GM21529 (cell line): ENCODE measurements at regions not wholly inside any gene's neighbourhood (a gene's known extent, or its start where the extent isn't known, plus 50 kb on each side); places are given as distances from the start of the nearest gene placed in this dataset.

Experiments
- ATAC-seq: cut with Tn5 transposase; IDR thresholded peaks from one replicate; pipeline ENCODE4 v1.9.1; 2021; ENCODE audit not compliant: unreplicated experiment

- no peak for ATAC-seq
These were observed 155.0 kb upstream of the GLI2 start for GRCh38 chr2:120580709-120581108.

- ATAC-seq: no peak
These were observed 152.5 kb upstream of the GLI2 start for GRCh38 chr2:120583121-120583520.

DNA sequence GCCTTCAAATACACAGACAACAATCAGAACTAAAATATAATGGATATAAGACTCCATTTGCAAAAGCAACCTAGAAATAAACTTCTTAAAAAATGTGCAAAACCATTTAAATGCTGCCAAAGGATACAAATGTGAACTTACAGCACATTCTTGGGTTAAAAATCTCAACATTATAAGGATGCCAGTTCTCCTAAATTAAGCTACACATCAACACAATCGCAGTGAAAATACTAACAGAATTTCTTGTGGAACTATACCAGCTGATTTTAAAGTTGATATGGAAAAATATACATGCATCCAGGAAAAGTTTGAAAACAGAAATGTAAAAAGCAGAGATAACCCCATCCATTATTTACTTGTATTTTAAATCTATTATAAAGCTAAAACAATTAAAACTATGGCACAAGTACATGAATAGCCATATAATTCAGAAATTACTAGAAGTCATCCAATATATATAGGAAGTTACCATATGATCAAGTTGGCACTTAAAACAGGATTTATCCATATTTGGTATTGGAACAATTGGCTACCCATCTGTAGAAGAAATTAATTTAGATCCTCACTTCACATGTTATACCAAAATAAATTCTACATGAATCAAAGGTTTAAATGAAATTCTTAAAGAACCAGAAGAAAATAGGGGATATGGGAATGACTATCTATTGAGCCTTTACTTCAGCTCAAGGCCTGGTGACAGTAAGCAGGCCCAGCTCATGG is 151.7 kb upstream of the GLI2 start:
- no peak for ATAC-seq

DNA sequence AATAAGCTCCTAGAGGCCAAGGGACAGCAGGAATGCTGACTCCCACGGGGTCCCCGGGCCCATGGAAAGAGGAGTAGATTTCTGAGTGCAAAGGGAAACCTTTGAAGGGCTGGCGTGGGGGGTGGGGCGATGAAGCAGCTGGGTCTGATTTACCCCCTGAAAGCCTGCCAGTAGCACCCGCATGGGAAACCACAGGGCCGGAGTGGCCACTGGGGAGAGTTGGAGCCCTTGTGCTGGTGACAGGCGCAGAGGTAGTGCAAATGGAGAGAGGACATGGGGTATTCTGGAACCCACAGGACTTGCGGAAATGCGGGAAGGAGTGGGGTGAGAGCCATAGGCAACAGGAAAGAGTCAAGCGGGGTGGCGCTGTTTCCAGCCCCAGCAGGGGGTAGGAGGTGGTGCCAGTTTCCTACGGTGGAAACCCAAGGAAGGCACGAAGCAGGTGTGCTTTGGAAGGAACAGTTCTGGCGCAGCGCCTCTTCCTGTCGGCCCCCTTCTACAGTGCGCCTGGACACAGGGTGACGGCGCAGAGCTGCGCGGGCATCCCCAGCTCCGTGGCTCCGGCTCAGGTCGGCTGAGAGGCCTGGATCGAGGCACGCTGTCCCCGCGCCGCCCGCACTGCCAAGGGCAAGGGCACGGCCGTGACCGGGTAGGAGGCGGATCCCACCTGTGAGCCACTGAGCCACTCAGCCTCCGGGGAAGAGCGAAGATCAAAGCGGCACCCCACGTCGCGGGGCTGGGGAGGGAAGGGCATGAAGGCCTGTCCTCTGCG is 149.0 kb upstream of the GLI2 start:
- no peak for ATAC-seq

- ATAC-seq: no peak
These were observed 148.2 kb upstream of the GLI2 start for GRCh38 chr2:120587279-120587996.

DNA sequence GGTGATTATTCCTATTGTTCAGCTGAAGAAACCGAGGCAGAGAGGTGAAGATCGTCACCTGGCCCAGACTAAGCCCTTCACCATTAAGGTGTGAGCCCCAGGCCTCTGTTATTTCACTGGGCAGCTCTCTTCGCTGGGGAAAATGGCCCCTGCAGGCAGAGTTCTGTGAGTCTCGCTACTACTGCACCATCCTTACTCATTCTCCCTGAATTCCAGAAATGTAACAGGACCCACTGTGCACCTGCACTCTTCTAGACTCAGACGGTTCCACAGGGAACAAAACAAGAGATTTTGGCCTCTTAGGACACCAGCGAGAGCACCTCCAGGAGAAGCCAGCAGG is 147.7 kb upstream of the GLI2 start:
- no peak for ATAC-seq

DNA sequence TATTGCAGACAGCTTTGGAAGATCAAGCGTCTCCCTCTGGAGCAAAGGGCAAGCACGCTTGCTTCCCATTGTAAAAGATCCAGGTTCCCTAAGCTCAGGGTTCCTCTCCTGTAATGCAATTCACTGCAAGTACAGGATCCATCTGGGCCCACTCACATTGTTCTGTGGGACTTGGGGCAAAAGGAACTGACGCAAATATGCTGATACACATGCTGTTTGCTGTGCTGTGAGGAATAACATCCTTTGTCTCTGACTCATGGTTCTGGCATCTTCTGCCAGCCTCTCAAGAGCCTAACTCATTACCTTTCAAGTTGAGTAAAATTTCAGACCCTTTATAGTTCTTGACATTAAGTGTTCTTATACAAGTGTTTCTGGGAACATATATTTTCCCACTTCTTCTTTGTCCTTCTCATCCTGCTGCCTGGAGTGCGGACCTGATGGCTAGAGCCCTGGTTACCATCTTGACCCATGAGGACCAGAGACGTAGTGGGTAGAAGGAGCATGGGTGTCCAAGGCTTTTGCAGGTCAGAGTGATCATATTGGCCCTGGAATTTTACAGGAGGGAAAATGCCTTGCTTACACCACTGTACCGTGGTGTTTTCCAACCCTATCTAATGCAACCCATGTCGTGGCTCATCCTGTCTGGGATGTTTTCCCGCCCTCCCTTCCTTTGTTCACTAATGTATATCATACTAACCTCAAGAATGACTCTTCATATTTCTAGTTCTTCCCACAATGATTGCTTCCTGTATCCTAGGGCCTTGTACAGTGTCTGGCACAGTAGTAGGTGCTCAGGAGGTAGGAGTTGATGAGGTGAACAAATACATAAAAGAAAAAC is 145.7 kb upstream of the GLI2 start:
- no peak for ATAC-seq

DNA sequence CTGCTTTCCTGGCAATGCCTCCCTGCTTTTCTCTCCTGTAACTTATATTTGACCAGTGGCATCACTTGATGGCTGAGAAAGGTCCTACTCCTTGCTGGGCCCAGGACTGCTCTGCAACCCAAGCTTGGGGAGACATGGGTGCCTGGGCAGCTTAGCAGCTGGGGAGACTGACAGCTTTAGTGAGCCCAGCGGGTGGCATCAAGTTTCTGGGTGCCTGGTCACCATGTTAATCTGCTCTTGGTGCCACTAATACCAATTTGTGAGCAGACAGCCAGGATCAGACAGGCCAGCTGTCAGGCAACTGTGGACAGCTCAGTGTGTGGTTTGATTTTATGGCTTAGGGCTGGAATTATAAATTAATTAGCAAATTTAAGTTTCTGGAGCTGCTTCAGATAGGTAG is 144.8 kb upstream of the GLI2 start:
- no peak for ATAC-seq

DNA sequence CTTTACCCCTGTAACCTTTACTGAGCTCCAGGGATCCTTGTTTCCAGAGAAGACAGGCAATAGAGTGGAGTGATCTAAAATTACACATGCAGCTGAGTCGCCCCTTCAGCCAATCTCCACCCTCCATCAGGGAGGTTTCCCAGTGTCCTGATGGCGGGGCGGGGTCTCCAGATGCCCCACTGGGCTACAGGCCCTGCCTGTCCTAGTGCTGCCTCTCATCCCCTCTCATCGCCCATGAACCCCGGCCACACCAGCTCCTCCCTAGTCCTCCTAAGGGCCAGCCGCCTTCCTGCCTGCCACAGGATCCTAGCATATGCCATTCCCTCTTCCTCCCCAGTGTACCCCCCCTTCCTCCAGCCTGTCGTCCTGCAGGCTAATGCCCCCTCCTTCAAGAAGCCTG is 144.1 kb upstream of the GLI2 start:
- ATAC-seq: no peak

DNA sequence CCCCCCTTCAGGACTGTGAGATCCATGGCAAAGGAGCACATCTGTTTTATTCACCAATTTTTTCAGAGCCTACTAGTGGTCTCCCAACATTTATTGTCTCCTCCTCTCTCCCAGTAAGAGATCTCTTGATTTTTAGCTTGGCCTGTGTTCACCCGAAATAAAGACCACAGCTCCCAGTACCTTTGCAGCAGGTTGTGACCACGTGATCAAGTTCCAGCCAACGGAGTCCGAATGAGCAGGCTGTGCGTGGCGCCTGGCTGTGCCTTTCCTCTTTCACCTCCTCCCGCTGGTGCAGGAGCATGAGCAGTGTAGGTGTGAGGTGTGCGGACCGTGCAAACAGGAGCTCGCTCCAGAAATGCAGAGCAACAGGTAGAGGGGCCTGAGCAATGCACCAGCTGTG is 143.6 kb upstream of the GLI2 start:
- ATAC-seq: no peak

- no peak for ATAC-seq
These were observed 141.6 kb upstream of the GLI2 start for GRCh38 chr2:120593921-120594686.

DNA sequence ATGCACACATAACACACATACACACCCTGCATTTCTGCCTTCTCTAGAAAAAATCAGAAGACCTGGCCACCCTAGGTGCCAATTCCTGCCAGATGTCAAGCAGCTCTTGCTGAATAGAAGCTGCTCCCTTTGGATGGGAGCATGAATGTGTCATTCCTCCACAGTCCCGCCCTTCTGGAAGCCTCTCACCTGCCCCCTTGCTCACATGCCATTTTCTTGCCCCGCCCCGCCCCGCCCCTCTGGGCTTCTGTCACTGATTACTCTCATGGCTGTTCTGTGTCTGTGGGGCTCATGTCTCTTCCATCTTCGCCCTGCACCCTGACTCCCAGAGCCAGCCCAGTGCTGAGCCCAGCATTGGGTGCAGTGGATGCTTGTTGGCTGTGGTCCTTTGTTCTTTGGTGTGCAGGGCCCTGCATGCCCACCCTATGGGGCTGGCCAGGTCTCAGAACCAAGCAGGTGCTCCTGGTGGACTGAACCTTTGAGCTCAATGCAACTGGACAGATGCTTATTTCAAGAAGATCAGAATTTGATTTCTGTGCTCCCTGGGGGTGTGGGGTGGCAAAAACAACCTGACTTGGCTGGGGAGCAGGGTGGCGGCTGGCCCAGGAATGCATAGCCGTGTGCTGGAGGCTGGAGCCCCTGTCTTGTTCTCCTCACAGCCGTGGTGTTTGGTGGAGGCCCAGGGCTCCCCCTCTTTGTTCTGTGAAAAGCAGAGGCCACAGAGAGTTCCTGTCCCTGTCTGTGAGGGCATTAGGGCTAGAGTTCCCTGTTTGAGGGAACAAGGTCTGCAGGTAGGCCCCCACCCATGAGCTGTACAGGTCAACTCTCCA is 140.6 kb upstream of the GLI2 start:
- no peak for ATAC-seq

DNA sequence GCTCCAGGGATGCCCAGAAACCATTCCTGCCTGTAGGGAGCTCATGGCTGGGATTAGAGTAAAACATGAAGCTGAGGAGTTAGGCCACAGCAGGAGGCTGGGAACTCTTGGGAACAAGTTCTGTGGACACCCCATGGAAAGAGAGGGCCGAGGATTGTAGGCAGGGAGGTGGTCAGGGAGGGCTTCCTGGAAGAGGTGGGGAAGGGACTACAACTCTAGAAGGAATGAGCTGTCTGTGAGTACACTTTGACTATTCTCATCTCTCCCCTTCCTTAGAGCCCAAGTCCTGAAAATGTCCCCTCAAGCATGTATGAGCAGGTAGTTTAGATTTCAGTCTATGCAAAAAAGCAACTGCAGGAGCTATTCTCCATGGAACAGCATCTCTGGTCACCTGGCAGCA is 139.9 kb upstream of the GLI2 start:
- ATAC-seq: no peak

GRCh38 chr2:120596191-120596811 is 139.4 kb upstream of the GLI2 start:
- no peak for ATAC-seq

DNA sequence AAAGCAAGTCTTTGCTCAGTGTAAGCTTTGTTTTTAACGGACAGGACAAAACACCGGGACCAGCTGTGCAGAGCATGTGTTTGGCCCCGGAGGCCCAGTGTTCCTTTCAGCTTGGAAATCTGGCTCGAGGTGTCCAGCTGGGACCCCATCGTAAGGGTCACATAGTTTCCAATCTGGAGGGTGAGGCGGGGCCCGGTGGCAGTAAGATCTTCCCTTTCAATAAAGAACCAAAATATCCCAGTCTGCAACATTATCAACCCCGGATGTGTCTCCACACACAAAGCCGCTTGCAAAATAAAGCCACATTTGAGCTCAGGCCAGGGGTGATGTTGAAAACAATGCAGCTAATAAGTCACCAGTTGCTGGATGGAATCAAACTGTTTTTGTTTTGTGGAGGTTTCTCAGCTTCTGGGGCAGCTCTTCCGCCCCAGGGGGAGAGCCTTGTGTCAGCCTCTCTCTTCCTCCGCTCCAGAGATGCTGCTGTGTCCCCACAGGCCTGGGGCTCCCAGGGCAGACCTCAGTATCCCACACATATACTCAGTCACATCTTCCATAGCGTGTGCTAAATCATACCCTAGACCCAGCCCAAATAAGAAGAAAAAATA is 138.6 kb upstream of the GLI2 start:
- no peak for ATAC-seq

DNA sequence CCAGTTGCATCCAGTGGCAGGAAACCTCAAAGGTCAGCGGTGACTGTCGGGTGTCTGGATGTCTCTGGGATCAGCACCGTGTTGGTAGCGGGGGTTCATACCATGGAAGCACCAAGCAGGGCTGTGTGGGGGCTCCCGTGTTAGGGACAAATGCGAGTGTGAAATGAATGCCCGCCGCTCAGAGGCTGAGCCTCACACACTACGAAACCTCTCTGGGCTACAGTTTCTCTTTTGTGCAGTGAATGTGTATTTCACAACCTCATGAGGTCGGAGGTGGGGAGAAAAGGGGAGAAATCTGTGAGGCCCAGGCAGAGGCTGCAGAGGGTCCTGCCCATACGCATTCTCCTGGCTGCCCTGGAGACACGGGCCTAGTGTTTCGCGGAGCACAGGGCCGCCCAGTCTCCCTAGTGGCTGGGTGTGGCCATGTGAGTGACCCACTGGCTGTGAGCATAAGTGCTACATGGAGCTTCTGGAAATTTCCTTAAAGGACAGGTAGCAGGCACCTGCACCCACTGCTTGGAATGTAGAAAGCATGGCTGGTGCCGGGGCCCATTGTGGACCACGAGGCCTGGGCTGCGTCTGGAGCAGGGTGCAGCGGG is 138.0 kb upstream of the GLI2 start:
- ATAC-seq: no peak

DNA sequence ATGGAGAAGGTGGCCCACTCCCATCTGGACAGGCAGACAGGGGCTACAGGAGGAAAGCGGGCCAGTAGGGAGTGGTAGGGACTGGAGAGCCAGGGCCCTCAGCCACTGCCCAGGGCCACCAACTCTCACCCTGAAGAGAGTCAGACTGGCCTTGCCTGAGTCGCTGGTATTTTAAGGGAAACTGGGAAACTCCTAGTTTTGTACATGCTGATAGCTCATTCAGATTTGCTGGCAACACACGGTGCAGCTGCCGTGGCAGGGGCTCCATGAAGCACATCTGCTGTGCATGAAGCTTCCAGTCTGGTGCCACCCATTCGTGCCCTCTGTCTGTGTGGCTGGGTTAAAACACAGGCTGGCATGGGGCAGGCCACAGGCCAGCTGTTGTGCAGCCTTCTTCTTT is 137.3 kb upstream of the GLI2 start:
- ATAC-seq: no peak

DNA sequence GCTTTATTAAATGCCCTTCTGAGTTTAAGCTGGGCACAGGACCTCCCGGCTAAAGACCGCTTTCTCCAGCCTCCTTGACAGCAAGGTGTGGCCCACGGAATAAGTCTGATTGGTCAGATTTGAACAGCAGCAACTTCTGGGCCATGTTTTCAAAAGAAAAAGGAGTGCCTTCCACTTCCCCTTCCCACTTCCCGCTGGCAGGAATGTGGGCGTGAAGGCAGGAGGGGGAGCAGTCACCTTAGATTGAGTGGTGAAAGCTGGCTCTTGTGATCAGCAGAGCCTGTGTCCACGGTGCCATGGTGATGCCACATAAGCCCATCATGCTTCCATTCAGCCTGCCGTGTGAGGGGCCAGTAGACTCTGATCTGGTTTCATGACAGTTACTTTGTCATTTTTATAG is 136.6 kb upstream of the GLI2 start:
- no peak for ATAC-seq
